NCI-H1417 (cell line): ENCODE measurements at regions not wholly inside any gene's neighbourhood (a gene's known extent, or its start where the extent isn't known, plus 50 kb on each side); places are given as distances from the start of the nearest gene placed in this dataset.
"Not testable (repeated sequence)": the region's sequence is repeated elsewhere in the genome, so short reads cannot be mapped to it uniquely, and the experiment has no call there.

Experiments used
- DNase-seq, 3 experiments: peaks; one replicate each; lab custom pipeline; 2025; lab: John Stamatoyannopoulos, UW

DNA sequence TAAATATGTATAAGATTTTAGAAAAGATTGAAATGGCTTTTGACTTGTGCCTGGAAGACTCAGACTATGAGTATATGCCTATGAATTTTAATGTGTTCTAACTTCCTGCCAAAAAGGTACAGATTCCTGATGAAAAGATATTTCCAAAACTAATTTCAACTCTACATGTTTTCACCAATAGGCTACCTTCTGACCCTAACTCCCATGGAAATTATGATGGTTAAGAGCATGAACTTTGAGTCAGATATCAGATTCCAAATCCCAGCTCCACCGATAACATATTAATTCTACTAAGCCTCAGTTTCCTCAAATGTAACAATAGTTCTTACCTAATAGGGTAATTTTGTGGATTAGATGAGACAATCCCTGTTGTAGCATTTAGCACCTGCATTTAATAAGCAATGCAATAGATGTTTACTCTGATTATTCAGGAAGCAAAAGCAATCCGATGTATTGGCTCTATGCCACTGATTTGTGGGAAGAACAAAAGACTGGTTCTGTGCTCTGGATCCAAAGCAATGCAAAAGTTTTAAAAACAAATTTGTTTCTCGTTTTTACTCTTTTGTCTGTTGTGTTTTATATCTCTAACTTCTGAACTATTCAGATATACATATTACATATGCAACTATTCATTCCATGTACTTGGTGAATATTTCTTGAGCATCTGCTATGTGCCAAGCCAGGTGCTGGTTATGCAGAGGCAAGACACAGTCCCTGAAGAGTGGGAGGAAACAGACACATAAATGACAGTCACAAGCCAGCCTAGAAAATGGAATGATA is 115.4 kb downstream of the GATA6 start:
- no peak for DNase-seq

DNA sequence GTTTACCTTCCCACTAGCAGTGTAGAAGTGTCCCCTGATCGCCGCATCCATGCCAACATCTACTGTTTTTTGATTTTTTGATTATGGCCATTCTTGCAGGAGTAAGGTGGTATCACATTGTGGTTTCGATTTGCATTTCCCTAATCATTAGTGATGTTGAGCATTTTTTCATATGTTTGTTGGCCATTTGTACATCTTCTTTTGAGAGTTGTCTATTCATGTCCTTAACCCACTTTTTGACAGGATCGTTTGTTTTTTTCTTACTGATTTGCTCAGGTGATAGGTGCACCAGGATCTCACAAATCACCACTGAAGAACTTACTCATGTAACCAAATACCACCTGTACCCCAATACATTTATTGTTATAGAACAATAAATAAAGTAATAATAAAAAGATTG is 114.5 kb downstream of the GATA6 start:
- not testable (repeated sequence) for DNase-seq

DNA sequence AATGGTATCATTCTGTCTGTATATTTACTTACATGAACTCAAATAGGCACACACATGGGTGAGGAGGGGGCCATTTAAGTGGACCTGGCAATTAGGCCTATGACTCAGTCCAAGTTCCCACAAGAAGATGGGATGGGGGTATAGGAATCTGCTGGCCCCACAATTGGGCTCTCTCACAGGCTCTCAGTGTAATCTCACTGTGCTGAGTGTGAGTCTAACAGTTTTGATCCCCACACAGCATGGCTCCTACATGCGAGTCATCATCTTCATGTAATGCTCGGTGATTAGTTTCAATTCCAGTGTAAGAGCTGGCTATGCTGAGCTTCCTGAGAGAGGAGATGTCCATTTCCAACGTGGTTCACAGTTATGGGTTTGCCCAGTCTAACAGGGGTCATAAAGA is 114.0 kb downstream of the GATA6 start:
- no peak for DNase-seq

DNA sequence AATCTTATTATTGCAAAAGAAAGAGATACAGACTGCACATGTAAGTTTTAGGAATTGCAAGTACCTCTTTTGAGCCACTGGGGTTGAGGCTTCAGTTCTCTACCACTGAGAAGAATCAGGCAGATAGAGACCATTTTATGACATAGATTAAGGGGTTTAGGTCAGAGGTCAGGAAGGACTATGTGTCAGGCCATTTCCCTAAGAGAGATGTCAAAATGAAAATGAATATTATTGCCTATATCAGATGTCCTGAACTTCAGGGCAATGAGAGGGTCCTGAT is 113.7 kb downstream of the GATA6 start:
- no peak for DNase-seq

DNA sequence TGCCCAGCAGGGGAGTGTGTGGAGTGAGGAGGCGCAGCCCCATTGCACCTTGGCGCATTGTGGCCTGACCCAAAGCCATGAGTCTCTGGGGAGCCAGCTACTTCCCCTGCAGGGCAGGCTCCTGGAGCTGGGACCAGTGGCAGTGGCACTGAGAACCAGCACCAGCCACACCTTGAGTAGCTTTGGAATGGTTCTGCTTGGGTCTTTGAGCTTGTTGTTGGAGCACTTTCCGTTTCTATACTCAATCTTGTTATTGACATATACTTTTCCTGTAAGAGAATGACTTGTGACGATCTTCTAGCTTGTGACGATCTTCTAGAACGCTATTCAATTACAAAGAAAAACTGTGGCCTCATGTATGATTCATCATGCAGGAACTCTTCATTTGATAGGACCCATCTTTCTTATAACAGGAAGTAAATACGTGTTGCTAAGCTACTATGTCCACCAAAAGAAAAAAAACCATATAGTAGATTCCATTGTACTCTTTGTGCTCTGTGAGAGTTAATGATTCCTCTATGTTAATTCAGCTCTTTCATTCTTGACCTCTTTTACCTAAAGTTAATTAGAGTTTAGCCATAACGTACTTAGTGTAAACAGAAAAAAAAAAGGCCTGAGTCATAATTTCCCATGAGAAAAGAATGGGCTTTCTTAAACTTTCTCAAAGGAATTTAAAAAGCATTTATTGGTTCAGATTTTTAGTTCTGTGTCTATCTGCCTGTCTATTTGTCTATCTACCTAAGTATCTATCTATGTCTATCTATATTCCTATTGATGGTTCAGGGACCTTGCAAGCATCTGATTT is 113.1 kb downstream of the GATA6 start:
- no peak for DNase-seq

DNA sequence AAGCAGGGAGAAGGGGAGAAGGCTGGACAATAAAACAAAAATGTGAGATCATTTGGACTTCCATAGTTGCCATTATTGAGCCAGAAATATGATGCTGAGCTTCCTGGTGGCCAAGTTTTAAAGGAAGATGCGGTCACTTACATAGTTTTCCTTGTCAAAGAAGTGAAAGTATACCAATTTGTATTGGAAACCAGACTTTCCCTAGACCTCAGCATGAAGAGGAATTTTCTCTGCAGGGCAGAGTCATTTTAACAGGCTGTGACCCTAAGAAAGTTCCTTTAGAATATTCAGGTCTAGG is 111.0 kb downstream of the GATA6 start:
- no peak for DNase-seq

DNA sequence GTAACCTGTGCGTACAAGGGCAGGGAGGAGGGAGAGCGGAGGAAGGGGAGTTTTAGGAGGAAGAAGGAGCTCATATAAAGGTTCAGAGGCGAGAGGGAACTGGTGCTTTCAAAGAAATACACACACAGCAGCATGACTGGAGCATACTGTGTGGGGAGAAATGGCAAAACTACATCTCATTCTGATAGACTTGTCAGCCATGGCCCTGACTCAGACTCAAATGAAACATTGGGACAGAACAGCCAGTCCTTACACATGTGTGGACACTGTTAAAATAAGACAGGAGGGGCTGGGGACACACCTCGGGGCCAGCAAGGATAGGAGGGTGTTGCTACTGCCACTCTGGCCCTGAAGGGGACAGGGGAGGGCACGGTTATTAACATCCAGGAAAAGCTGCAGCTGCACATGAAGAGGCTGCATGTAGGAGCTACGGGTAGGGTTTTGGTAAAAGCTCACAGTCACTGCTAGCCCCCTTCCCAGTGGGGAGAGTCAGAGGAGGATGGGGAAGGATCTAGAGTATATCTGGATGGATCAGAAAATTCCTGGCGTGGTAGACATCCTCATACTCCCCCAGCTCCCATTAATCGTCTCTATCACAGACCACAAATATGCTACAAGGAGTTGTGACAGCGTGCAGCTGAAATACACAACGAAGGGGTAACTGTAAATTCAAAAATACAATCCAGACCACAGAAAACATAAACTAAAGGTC is 110.5 kb downstream of the GATA6 start:
- DNase-seq: no peak

DNA sequence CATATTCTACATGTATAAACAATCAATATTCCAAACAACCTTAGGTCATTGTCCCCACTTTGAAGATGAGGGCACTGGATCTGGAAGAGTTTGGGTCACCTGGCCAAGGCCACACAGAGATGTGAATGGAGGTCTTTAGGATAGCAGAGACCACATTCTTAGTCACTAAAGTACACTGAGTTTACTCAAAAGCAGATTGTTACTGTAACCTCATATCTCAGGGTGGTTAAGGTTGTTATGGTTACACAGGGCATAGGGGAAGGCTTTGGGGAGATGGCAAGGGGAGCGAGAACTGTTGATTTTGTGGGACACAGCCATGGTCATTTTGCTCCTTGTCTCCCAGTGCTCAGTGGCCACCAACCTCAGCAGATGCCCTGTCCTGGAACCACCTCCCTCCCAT is 109.4 kb downstream of the GATA6 start:
- DNase-seq: no peak

DNA sequence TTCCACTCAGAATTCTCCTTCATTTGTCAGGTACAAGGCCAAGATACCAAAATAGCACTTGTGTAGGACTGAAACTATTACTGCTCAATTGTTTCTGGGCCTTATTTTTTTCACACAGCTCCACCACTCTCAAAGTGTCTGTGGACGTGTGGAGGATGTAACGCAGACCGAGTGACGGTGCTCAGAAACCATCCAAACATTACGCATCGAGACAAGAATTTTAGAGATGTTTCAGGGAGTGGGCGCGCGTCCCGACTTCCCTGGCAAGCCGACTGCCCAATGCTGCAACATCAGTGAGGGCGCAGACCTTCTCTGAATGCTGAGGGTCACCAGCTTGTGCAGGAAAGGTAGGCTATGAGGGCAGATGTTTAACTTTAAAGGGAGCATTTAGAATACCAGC is 108.4 kb downstream of the GATA6 start:
- no peak for DNase-seq

DNA sequence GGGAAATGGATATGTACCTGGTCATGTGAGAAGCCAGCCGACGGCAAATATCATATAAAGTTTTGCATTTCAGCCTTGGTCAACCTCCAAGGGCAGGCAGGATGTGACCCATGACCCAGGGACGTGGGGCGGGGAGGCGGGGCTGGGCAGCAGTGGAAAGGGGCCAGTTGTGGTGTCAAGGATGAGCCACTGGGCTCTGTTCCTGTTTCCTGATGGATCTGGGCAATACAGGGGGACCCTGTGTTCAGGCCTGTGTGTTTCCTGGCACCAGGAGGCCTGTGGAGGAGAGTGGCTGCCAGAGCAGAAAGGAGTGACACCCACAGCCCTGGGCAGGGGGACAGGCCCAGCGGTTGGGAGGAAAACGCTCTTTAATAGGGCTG is 106.9 kb downstream of the GATA6 start:
- no peak for DNase-seq

DNA sequence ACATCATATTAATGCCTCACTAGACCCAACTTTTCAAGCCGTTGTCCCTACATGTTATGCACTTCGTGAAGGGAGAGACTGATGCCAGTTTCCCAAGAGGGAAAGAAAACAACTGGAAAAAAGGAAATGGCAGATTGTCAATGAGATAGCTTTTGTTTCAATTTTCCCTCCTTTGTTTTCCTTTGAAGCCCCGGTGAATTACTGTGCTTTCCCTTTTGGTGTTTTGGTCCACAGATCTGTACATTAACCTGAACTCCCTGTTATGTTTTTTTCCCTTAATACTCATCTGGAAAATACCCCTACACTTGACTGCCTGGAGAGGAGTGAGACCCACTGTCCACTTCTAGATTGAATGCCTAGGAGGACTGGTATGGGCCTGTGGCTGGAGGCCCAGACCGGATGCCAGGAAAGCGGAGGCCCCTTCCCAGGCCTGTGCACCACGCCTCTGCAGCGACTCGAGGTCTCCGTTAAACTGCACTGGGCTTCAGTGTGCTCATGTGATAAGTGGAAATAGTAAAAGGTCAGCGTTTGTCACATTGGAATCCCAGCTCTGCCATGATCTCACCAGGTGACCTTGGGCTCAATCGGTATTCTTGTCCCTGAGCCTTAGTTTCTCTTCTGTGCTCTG is 106.4 kb downstream of the GATA6 start:
- no peak for DNase-seq

DNA sequence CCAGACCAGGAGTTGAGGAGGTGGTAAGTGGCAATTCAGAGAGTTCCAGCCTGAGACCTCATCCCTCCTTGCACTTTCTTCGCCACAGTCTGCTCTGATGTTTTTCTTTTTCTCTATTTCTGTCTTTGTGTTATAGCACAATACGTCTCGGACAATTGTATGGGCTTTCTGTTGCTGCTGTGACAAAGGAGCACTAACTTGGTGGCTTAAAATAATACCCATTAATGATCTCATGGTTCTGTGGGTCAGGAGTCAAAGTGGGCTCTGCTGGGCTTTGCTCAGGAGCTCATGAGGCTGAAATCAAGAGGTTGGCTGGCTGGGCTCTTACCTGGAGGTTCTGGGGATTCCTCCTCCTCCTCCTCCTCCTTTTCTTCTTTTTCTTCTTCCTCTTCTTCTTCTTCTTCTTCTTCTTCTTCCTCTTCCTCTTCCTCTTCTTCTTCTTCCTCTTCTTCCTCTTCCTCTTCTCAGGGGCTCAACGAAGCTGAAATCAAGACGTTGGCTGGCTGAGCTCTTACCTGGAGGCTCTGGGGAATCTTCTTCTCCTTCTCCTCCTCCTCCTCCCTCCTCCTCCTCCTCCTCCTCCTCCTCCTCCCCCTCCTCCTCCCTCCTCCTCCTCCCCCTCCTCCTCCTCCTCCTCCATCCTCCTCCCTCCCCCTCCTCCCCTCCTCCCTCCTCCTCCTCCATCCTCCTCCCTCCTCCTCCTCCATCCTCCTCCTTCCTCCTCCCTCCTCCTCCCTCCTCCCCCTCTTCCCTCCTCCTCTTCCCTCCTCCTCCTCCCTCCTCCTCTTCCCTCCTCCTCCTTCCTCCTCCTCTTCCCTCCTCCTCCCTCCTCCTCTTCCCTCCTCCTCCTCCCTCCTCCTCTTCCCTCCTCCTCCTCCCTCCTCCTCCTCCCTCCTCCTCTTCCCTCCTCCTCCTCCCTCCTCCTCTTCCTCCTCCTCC is 104.0 kb downstream of the GATA6 start:
- DNase-seq: no peak

DNA sequence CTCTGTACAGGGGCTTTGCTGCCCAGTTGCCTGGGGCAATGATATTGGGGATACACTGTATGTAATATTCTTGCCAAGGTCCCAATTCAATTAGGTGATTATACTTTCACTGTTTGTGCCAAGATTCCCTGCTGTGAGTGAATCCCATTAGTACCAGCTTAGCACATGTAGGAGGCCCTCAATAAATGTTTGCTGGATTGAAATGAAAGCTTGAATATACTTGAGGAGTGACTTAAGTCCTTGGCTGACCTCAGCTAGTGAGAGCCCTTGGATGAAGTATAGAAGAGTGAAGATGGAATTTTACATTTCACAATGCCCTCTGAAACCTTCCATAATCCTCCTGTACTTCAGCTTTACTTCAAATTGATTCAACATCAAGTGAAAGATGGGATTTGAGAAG is 102.9 kb downstream of the GATA6 start:
- no peak for DNase-seq

DNA sequence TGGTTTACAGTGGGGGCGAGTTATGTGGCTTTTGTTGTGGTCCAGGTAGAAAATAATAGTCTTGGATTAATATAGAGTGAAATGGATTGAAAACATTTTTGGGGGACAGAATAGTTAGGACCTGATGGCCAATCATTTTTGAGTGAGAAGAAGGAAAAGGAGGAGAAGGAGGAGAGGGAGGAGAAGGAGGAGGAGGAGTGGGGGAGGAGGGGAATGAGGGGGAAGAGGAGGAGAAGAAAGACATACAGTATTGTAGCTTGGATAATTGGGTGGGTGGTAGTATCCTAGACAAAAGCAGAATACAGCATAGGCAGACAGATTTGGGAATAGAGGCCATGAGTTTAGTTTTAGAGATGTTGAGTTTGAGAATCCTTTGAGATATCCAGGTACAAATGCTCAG is 101.6 kb downstream of the GATA6 start:
- DNase-seq: no peak

DNA sequence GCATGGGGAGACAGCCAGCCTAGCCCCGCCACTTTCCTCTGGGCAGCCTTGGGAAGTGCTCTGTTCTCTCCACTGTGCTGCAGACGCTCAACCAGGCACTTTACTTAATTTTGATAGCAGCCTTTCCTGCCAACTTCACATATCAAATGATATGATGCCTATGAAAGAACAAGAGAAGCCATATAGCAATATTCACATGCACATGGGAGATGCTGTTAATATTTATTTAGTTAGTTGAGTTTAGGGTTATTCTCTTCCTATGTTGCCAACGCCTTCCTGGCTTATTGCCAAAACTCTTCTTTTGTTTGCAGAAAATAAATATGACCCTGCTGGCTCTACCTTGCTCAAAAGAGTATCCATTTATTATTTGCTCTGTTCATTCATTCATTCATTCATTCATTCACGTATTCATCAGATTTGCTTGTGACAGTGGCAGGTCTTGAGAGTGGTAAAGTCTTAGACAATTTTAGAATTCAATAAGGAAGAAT is 99.3 kb downstream of the GATA6 start:
- DNase-seq: peak in 1 of 3 experiments; percentile 26

DNA sequence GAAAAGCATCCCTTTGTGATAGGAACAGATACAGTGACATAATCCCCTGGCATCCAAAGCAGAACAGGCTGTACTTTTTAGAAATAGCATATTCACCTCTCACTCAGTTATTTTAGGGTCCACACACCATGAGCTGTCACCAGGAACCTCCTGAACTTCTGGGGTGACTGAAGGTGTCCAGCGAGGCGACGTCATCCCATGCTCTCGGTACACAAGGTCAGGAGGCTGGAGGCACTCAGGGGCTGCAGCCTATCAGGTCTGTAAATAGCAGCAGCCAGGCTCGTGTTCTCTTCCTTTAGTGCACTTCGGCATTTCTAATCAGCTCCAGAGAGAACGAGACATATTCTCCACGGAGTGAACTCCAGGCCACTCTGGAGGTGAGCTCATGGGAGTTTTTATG is 98.3 kb downstream of the GATA6 start:
- no peak for DNase-seq

DNA sequence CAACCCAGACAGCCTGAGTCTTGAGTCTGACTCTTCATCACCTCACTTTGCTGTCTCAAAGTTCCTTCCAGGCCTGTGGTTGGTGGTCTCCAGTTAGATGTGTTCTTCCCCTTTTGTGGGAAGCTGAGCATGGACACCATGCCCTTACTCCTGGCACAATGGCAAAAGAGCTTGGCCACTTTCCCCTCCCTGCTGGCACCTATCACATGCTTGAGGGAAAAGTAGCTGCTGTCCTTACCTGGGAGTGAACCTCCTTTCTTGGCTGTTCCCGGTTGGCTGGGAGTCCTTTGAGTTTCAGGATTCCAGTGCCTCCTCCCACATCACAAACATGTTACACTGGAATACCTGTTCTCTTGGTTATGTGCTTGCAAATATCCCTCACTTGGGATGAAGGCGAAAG is 97.8 kb downstream of the GATA6 start:
- no peak for DNase-seq

DNA sequence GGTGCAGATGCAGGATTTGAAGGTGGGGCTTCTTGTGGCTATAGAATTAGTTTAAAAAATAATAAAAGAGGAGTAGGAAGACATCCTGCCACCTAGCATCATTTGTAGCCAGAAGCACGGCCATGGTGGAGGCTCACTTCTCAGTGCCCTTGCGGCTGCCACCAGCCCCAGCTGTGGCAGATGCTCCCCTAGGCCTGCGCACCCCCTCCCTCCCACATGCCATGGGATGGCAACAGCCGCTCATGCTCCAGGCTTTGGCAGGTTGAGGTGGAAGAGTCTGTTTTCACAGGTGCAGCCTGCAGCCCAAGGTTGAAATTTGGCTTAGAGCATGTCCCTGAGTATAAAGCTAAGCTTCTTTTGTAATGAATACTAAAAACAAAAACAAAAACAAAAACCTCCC is 96.4 kb downstream of the GATA6 start:
- no peak for DNase-seq

DNA sequence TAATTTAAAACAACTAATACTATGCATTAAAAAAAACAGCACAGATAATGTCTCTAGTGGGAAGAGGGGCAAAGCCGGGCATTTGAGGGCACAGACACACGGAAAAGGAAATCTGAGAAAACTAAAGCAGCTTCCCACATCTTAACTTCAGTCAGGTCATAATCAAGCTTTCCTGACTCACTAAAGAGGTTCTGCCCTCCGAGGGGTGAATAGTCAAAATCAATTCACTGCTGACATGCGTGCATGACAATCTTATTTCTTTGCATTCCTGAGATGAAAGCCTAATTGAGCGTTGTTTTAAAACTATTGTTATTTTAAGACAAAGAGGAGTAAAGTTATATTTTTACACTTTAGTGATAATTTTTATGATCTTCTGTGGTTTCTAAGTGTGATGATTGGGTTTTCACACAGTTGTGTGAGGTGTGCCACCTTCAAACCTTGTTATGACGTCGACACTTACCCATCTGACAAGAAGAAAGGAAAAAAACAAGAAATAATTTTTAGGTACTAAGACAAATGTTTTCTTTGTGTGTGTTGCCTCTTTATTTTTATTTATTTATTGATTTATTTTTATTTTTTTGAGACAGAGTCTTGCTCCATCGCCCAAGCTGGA is 90.9 kb downstream of the GATA6 start:
- DNase-seq: no peak

DNA sequence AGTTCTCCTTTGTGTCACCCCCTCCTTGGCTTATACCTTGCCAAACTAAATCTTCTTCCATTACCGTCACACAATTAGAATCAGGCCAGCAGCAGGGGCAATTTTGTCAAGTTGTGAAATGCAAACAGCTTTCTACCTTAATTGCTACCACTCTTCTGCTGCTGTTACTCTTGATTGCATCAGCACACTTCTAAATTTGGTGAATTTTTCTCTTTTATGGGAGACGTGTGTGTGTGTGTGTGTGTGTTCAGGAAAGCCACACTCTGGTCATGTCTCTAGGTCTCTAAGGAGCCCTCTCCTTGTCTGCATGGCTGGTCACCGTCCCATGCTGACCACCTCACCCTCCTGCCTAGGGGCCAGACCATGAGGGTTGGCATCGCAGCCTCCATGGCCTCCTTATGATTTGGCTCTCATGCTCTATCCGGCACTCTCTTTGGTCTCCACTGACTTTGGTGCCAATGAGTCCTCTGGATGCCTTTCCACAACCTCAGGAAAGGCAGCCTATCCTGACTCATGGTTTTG is 87.7 kb downstream of the GATA6 start:
- no peak for DNase-seq

DNA sequence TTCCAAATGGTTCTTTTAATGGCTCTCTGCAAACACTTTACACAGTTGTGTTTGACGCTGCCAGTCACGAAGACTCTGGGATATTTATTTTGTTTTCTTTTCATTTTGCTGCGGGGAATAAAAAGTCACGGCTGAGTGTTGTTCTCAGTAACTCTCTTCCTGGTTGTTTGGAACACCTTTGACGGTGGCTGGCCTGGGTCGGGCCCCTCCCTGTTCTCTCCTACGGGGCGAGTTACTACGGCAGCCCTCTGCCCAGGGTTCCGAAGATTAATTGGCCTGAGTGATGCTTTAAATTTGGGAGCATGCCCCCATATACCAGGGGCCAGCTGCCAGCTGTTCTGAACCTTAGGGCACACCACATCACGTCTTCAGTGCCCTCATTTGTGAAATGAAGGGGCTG is 84.7 kb downstream of the GATA6 start:
- no peak for DNase-seq
